LoVo (cell line): ENCODE measurements at regions not wholly inside any gene's neighbourhood (a gene's known extent, or its start where the extent isn't known, plus 50 kb on each side); places are given as distances from the start of the nearest gene placed in this dataset.

Source experiments
- DNase-seq: peaks from one replicate; pipeline ENCODE4 v3.0.0-alpha.2; 2016; ENCODE audit warnings: low spot score

DNA sequence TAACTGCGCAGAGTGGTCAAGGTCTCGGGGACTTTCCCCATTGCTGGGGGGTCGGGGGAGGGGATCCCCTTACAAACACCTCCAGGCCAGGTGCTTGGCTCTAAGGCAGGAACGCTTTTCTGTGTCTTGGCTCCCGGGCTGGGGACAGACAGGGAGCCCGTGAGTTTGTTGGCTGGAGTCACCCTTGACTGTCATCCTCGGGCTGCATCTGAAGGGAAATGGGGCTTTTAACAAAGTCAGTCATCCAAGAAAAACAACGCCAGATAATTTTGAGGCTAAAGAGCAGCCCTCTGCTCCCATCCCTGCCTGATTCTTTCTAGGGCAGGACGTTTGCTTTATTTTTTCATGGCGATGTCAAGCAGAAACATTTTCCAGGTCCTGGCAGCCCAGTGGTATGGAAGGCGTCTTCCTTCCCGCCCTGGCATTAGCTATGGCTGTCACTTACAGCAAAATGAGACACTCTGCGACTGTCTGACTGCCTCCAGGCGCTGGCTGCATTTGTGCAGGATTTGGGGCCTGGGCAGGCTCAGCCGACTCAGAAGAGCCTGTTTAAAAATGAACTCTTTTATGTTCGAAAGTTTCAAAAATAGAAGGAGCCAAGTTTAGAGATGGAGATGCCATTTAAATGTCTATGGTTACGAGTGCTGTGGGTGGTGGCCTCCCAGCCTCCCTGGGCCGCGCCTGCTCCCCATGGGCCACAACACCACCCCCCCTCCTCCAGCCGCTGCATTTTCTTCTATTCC lies 54.7 kb upstream of the TNS3 start:
- no peak for DNase-seq

GRCh38 chr7:47636081-47636432 lies 54.1 kb upstream of the TNS3 start:
- no peak for DNase-seq

DNA sequence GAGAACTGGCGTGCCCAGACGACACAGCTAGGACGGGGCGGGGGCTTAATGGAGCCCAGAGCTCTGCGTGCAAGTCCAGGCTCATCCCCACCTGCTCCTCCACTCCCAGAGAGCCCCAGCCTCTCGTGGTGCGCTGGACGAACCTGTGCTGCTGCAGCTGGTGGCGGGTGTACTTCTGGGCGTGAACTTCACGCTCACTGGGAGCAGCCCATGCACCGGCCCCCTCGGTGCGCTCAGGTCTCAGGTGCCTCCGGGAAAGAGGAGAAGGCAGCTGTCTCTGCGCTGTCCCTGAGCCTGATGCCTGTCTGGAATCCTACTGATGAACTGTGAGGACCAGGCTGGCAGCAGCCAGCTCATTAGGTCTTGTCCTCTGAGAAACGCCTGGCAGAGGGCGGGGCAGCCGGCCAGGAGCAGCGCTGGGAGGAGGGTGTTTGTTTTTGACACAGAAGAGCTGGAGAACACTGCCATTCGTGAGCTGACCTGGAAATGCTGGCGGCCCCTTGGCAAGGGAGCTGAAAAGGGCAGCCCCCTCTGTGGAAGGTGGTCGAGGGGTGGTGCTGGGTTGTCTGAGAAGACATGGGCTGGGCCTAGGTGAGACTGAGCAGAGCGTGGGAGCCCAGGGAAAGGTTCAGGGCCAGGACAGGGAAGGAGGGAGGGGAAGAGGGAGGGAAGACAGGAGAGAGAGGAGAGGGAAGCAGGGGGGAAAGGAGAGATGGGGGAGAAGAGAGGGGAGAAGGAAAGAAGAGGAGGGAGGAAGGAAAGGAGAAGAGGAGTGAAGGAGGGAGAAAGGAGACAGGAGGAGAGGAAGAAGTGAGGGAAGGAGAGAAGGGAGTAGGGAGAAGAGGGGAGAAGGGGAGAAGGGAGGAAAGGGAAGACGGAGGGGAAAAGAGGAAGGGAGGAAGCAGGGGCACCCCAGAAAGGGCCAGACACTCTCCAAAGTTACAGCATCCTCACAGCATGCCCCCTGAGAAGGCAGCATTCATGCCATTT lies 53.5 kb upstream of the TNS3 start:
- peak; percentile 39 for DNase-seq

DNA sequence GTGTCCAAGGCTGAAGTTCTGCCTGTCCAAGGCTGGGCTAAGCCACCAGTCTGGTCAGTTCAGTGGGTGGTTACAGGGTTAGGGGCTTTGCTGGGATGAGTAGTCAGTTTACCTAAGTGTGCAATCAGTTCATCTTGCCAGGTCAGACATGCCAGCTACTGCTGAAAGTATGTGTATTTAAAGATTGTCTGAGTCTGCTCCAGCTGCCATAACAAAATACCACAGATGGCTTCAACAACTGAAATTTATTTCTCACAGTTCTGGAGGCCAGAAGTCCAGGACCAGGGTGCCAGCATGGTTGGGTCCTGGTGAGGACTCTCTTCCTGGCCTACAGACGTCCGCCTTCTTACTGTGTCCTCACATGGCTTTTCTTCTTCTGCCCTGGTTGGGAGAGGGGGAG lies 52.4 kb upstream of the TNS3 start:
- DNase-seq: no peak

DNA sequence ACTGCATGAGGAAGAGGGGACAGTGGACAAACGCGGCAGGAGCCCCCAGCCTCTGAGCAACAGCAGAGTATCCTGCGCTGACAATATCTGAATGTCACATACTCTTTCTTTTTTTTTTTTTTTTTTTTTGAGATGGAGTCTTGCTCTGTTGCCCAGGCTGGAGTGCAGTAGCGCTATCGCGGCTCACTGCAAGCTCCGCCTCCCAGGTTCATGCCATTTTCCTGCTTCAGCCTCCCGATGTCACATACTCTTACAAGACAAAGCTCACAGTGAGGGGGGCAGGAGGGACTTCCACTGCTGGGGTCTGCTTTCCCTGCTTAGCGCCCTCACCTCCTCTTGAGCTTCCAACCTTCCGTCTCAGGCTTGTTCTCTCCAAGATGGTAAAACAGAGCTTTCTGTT lies 51.2 kb upstream of the TNS3 start:
- DNase-seq: no peak
